Upper lobe of left lung (tissue), 6 donors: ENCODE measurements at regions not wholly inside any gene's neighbourhood (a gene's known extent, or its start where the extent isn't known, plus 50 kb on each side); places are given as distances from the start of the nearest gene placed in this dataset.

Experiments
- ATAC-seq, 2 donors: fragments of 200-7000 bp; cut with Tn5 transposase; one replicate each; pipeline ENCODE4 v1.9.1; 2022; ENCODE audit warnings: mild to moderate bottlenecking in 2 of 2, moderate library complexity in 2 of 2; ENCODE audit not compliant: low FRiP score in 2 of 2
- DNase-seq, 2 donors: peaks; one replicate each; pipeline ENCODE4 v3.0.0-alpha.2; 2019 to 2020
- H3K27ac ChIP-seq, 4 donors: fragments of 200-600 bp; sonication (generic); one replicate each; pipeline ENCODE4 v1.5.1; 2016 to 2019
- H3K27me3 ChIP-seq, 4 donors: fragments of 200-600 bp; sonication (generic); one replicate each; pipeline ENCODE4 v1.5.1; 2017 to 2019
- H3K36me3 ChIP-seq, 4 donors: fragments of 200-600 bp; sonication (generic); one replicate each; pipeline ENCODE4 v1.5.1; 2016 to 2019
- H3K4me1 ChIP-seq, 4 donors: fragments of 200-600 bp; sonication (generic); one replicate each; pipeline ENCODE4 v1.5.1; 2018 to 2019
- H3K4me3 ChIP-seq, 4 donors: fragments of 200-600 bp; sonication (generic); one replicate each; pipeline ENCODE4 v1.5.1; 2017 to 2019; ENCODE audit warnings: mild to moderate bottlenecking in 2 of 4, moderate library complexity in 1 of 4
- H3K9me3 ChIP-seq, 4 donors: fragments of 200-600 bp; sonication (generic); one replicate each; pipeline ENCODE4 v1.5.1; 2018 to 2019
- CTCF ChIP-seq, 6 experiments: fragments of 450-650 bp in 4 of 6; fragments of 200-600 bp in 2 of 6; sonication (generic) in 2 of 6; IDR thresholded peaks; one replicate each; pipeline ENCODE4 v1.5.1; 2016 to 2019; ENCODE audit warnings: antibody characterized with exemption in 6 of 6
- EP300 ChIP-seq, 4 donors: sonication (generic); formaldehyde crosslinking; IDR thresholded peaks; one replicate each; pipeline ENCODE4 v1.5.1; 2017; ENCODE audit warnings: antibody characterized with exemption in 4 of 4, control low read depth in 2 of 4
- POLR2A ChIP-seq, 4 donors: fragments of 450-650 bp; IDR thresholded peaks; one replicate each; pipeline ENCODE4 v1.5.1; 2016 to 2017; ENCODE audit warnings: antibody characterized with exemption in 4 of 4, mild to moderate bottlenecking in 2 of 4
- POLR2AphosphoS5 ChIP-seq, 2 donors: sonication (generic); formaldehyde crosslinking; IDR thresholded peaks; one replicate each; pipeline ENCODE4 v1.5.1; 2017; ENCODE audit warnings: antibody characterized with exemption in 2 of 2
- whole genome bisulfite sequencing, 2 donors: methylation state at CpG; one replicate each; pipeline ENCODE4 v1.1.5; 2017 to 2018; 5-methylcytosine and 5-hydroxymethylcytosine counted together
- donor health status: DM: no; HTN: no; CAD: no; lungs with moderate emphysema.
- donor health status: DM: no; HTN: yes; CAD: no; lungs with severe emphysema.

- ATAC-seq, result no peak
- no peaks in the 10 kb centered on the region for H3K36me3 ChIP-seq
- peaks cover 4 to 22% (median 14%) of the 10 kb centered on the region in 4 donors for H3K4me1 ChIP-seq
- no peak for DNase-seq
- WGBS, 2 donors, result 90 to 93% methylated on average over 4 of the region's 4 CpGs
- no peaks in the 10 kb centered on the region for H3K9me3 ChIP-seq
- H3K4me3 ChIP-seq, result no peak overlapping the region
- no peaks in the 10 kb centered on the region for H3K27me3 ChIP-seq
- no peak for TF ChIP-seq POLR2A (IDR thresholded peaks at IDR 0.05)
- TF ChIP-seq EP300 (IDR thresholded peaks at IDR 0.05), result no peak
- TF ChIP-seq POLR2AphosphoS5 (IDR thresholded peaks at IDR 0.05), result no peak
- TF ChIP-seq CTCF (IDR thresholded peaks at IDR 0.05), result no peak
- H3K27ac ChIP-seq, result peak overlapping the region in 1 of 4 donors; percentile 7
Observed at GRCh38 chr3:177754508-177754921, 557.2 kb upstream of the TBL1XR1 start.

- H3K27me3 ChIP-seq, result no peaks in the 10 kb centered on the region
- TF ChIP-seq POLR2A (IDR thresholded peaks at IDR 0.05), result no peak
- no peak for TF ChIP-seq POLR2AphosphoS5 (IDR thresholded peaks at IDR 0.05)
- TF ChIP-seq EP300 (IDR thresholded peaks at IDR 0.05), result no peak
- no peak for TF ChIP-seq CTCF (IDR thresholded peaks at IDR 0.05)
- no peaks in the 10 kb centered on the region for H3K36me3 ChIP-seq
- WGBS, 2 donors, result 77 to 88% methylated on average over 1 of the region's 1 CpG
- no peak for ATAC-seq
- DNase-seq, result no peak
- no peak overlapping the region for H3K27ac ChIP-seq
- no peaks in the 10 kb centered on the region for H3K9me3 ChIP-seq
- peaks cover 0 to 16% (median 11%) of the 10 kb centered on the region in 4 donors for H3K4me1 ChIP-seq
- H3K4me3 ChIP-seq, result no peak overlapping the region
Observed at GRCh38 chr3:177758126-177758525, 560.8 kb upstream of the TBL1XR1 start.

- TF ChIP-seq EP300 (IDR thresholded peaks at IDR 0.05) (no peak), CTCF (IDR thresholded peaks at IDR 0.05) (no peak), POLR2A (IDR thresholded peaks at IDR 0.05) (no peak), POLR2AphosphoS5 (IDR thresholded peaks at IDR 0.05) (no peak)
- WGBS, 2 donors, result 75 to 84% methylated on average over 2 of the region's 2 CpGs
- no peak for ATAC-seq
- no peak overlapping the region for H3K4me3 ChIP-seq
- H3K9me3 ChIP-seq, result no peaks in the 10 kb centered on the region
- no peak for DNase-seq
- no peaks in the 10 kb centered on the region for H3K36me3 ChIP-seq
- peaks cover 0 to 6% (median 2%) of the 10 kb centered on the region in 4 donors for H3K4me1 ChIP-seq
- no peaks in the 10 kb centered on the region for H3K27me3 ChIP-seq
- no peak overlapping the region for H3K27ac ChIP-seq
Observed at GRCh38 chr3:177760803-177761202, 563.5 kb upstream of the TBL1XR1 start.

- Histone ChIP-seq H3K9me3 (peaks cover 0 to 6% (median 0%) of the 10 kb centered on the region in 4 donors), H3K4me3 (no peak overlapping the region), H3K36me3 (no peaks in the 10 kb centered on the region), H3K27me3 (no peaks in the 10 kb centered on the region), H3K4me1 (peaks cover 0 to 4% (median 0%) of the 10 kb centered on the region in 4 donors), H3K27ac (no peak overlapping the region)
- WGBS, 2 donors, result 42 to 59% methylated on average over 1 of the region's 1 CpG
- DNase-seq, result no peak
- no peak for ATAC-seq
- TF ChIP-seq POLR2AphosphoS5 (IDR thresholded peaks at IDR 0.05) (no peak), POLR2A (IDR thresholded peaks at IDR 0.05) (no peak), CTCF (IDR thresholded peaks at IDR 0.05) (no peak), EP300 (IDR thresholded peaks at IDR 0.05) (no peak)
Observed at GRCh38 chr3:177764377-177764912, 567.2 kb upstream of the TBL1XR1 start.

- DNase-seq, result no peak
- WGBS, 2 donors, result 81 to 84% methylated on average over 3 of the region's 3 CpGs
- H3K27me3 ChIP-seq, result no peaks in the 10 kb centered on the region
- H3K9me3 ChIP-seq, result peaks cover 0 to 6% (median 0%) of the 10 kb centered on the region in 4 donors
- H3K4me3 ChIP-seq, result no peak overlapping the region
- no peak for ATAC-seq
- TF ChIP-seq POLR2AphosphoS5 (IDR thresholded peaks at IDR 0.05) (no peak), POLR2A (IDR thresholded peaks at IDR 0.05) (no peak), CTCF (IDR thresholded peaks at IDR 0.05) (no peak), EP300 (IDR thresholded peaks at IDR 0.05) (no peak)
- peaks cover 0 to 4% (median 0%) of the 10 kb centered on the region in 4 donors for H3K4me1 ChIP-seq
- no peak overlapping the region for H3K27ac ChIP-seq
- H3K36me3 ChIP-seq, result no peaks in the 10 kb centered on the region
Observed at GRCh38 chr3:177764933-177765332, 567.7 kb upstream of the TBL1XR1 start.
